ENCODE measurements at regions not wholly inside any gene's neighbourhood (a gene's known extent, or its start where the extent isn't known, plus 50 kb on each side); places are given as distances from the start of the nearest gene placed in this dataset.
"Not testable (repeated sequence)": the region's sequence is repeated elsewhere in the genome, so short reads cannot be mapped to it uniquely, and the experiment has no call there.

DNA sequence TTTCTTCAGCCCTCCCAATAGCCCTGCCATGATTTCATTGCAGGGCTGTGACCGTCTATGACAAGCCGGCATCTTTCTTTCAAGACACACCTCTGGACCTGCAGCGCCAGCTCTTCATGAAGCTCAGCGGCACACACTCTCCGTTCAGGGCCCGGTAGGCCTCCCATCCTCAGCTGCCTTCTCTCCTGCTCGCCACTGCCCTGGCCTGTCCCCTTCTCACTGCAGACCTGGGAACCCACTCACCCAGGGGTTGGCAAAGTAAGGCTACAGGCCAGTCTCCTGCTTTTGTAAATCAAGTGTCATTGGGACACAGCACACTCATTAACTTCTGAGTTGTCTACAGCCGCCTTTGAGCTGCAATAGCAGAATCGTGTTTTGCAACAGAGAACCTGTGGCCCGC lies 169.2 kb downstream of the ADRA2C start:
- not testable (repeated sequence) for H3K4me3 ChIP-seq (ENCODE audit: insufficient read depth, low read depth, low read length); H3K27me3 ChIP-seq (ENCODE audit: control insufficient read depth, insufficient read depth, low read length, poor library complexity, severe bottlenecking); H3K36me3 ChIP-seq (ENCODE audit: control insufficient read depth, insufficient read depth, low read length); H3K9me3 ChIP-seq (ENCODE audit: control insufficient read depth, low read length); H3K4me1 ChIP-seq (ENCODE audit: control insufficient read depth, insufficient read depth, low read length); H3K27ac ChIP-seq (ENCODE audit: insufficient read depth, low read depth, low read length, poor library complexity, severe bottlenecking)
- 95 to 96% methylated on average over 10 of the region's 10 CpGs for WGBS, 2 experiments

DNA sequence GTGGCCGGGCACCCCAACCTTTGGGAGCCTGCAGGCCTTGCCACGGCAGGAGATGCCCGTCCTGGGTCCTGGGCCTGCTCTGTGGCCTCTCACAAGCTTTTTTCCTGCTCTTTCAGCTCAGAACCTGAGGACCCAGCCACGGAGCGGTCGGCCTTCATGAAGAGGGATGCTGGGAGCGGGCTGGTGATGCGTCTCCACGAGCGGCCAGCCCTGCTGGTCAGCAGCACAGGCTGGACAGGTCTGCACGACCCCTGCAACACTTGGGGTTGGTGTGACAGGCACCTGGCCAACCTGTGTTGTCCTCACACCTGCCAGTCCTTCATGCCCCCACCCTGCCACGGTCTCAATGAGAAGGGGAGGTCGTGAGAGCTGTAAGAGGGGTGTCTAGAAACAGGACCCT lies 170.0 kb downstream of the ADRA2C start:
- H3K27ac ChIP-seq (ENCODE audit: insufficient read depth, low read depth, low read length, poor library complexity, severe bottlenecking) = no peak overlapping the region
- 94 to 96% methylated on average over 13 of the region's 13 CpGs for WGBS, 2 experiments
- peaks cover 4% of the 10 kb centered on the region for H3K4me1 ChIP-seq (ENCODE audit: control insufficient read depth, insufficient read depth, low read length)
- no peaks in the 10 kb centered on the region for H3K27me3 ChIP-seq (ENCODE audit: control insufficient read depth, insufficient read depth, low read length, poor library complexity, severe bottlenecking)
- no peak overlapping the region for H3K4me3 ChIP-seq (ENCODE audit: insufficient read depth, low read depth, low read length)
- H3K36me3 ChIP-seq (ENCODE audit: control insufficient read depth, insufficient read depth, low read length) = no peaks in the 10 kb centered on the region
- H3K9me3 ChIP-seq (ENCODE audit: control insufficient read depth, low read length) = no peaks in the 10 kb centered on the region

DNA sequence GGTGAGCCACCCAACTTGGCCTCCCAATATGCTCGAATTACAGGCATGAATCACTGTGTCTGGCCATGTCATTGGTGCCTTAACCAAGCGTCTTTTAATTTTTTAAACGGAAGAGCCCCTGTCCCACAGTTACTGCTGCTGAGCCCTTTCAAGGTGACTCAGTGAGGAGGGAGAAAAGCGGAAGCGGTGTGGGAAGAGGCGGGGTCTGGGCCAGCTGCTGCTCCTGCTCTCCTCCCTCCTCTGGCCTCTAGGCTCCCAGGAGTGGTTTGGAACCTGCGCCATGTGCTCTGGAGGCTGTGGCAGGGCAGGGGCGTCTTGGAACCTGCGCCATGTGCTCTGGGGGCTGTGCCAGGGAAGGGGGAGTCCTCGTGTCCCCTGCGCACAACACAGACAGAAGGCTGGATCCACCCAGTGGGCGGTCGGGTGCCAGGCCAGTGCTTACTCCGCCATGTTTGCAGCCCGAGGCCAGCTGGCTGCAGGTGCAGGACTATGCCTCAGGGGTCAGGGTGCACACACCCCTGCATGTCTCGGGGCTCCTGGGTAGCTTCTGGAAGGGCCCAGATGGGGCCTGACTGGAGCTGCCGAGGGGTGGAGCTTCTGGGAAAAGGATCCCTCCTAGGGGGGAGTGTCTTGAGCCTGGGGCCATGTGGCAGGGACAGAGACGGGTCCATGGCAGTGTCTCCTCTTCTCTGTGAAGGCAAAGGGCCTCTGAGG lies 171.8 kb downstream of the ADRA2C start:
- H3K27ac ChIP-seq (ENCODE audit: insufficient read depth, low read depth, low read length, poor library complexity, severe bottlenecking); H3K27me3 ChIP-seq (ENCODE audit: control insufficient read depth, insufficient read depth, low read length, poor library complexity, severe bottlenecking); H3K36me3 ChIP-seq (ENCODE audit: control insufficient read depth, insufficient read depth, low read length); H3K9me3 ChIP-seq (ENCODE audit: control insufficient read depth, low read length); H3K4me3 ChIP-seq (ENCODE audit: insufficient read depth, low read depth, low read length); H3K4me1 ChIP-seq (ENCODE audit: control insufficient read depth, insufficient read depth, low read length): not testable (repeated sequence)
- 91 to 93% methylated on average over 17 of the region's 18 CpGs for WGBS, 2 experiments

DNA sequence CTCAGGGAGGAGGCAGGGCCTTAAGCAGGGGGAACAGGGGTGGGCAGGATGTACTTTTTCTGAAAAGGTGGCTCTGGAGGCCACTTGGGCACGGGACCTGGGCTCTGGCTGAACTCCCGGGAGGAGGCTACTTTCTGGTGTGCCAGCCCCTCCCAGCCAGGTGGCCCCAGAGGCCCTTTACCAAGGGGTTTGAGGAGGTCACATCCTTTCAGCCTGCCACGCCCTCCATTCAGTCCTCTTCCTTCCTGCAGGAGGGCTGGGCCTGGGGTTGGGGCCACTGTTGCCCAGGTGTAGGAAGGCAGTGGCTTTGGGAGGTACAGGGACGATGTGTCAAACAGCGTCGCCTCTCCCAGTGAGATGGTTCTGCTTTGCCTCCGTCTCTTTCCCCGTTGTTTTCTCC lies 172.5 kb downstream of the ADRA2C start:
- not testable (repeated sequence) for H3K27me3 ChIP-seq (ENCODE audit: control insufficient read depth, insufficient read depth, low read length, poor library complexity, severe bottlenecking); H3K9me3 ChIP-seq (ENCODE audit: control insufficient read depth, low read length); H3K4me1 ChIP-seq (ENCODE audit: control insufficient read depth, insufficient read depth, low read length); H3K4me3 ChIP-seq (ENCODE audit: insufficient read depth, low read depth, low read length); H3K27ac ChIP-seq (ENCODE audit: insufficient read depth, low read depth, low read length, poor library complexity, severe bottlenecking); H3K36me3 ChIP-seq (ENCODE audit: control insufficient read depth, insufficient read depth, low read length)
- 94% methylated on average over 8 of the region's 8 CpGs for WGBS, 2 experiments

DNA sequence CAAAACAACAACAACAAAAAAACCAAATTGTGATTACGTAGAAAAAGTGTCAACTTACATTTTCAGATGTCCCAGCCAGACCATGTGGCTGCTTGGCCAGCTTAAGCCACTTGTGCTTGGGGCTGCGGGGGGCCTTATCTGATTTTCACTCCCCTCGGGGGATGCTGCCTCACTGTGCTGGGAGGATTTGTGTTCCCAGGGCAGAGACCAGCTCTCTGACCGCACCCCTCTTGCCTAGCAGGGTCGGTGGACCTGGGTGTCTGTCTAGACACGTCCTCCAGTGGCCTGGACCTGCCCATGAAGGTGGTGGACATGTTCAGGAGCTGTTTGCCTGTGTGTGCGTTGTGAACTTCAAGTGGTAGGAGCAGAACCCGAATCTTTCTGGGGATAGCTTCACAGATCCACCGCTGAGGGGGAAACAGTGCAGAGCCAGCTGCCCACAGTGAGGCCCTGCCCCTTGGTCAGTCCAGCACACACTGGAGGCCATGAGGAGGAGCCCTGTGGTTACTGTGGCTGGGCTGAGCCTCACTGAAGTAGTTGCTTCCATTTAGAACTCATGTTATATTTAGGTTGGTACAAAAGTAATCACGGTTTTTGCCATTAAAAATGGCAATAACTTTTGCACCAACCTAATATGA lies 173.9 kb downstream of the ADRA2C start:
- not testable (repeated sequence) for H3K4me1 ChIP-seq (ENCODE audit: control insufficient read depth, insufficient read depth, low read length); H3K36me3 ChIP-seq (ENCODE audit: control insufficient read depth, insufficient read depth, low read length); H3K27me3 ChIP-seq (ENCODE audit: control insufficient read depth, insufficient read depth, low read length, poor library complexity, severe bottlenecking); H3K4me3 ChIP-seq (ENCODE audit: insufficient read depth, low read depth, low read length); H3K27ac ChIP-seq (ENCODE audit: insufficient read depth, low read depth, low read length, poor library complexity, severe bottlenecking); H3K9me3 ChIP-seq (ENCODE audit: control insufficient read depth, low read length)
- WGBS, 2 experiments = 85 to 89% methylated on average over 9 of the region's 10 CpGs

DNA sequence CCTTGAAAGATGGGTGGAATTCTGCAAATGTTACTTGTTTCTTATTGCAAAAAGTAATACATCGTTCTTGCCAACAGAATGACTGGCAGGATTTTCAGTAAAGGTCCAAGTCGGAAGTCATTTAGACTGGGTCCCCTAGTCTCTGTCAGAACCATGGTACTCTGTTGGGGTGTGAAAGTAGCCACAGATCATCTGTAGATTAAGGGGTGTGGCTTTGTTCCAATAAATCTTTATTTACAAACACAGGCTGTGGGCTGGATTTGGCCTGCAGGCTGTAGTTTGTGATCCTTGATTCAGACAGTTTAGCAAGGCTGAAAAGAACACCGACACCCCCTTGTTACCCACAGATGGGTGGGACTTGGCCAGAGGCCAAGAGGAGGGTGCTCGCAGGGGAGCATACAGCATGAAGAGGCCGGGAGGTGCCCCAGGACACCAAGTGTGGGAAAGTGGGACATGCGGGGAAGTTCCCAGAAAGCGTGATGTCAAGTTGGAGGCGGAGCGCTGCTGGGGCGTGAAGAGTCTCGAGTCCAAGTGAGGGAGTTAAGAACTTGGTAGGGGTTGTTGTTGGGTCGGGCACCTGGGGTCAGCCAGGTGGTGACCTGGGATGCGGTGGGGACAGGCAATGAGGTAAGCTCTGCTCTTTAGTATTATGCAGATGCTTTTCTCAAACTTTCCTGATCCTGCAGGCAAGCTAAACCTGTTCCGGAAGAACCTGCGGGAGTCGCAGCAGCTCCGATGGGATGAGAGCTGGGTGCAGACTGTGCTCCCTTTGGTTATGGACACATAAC lies 175.7 kb downstream of the ADRA2C start:
- not testable (repeated sequence) for H3K36me3 ChIP-seq (ENCODE audit: control insufficient read depth, insufficient read depth, low read length); H3K27me3 ChIP-seq (ENCODE audit: control insufficient read depth, insufficient read depth, low read length, poor library complexity, severe bottlenecking); H3K4me3 ChIP-seq (ENCODE audit: insufficient read depth, low read depth, low read length); H3K27ac ChIP-seq (ENCODE audit: insufficient read depth, low read depth, low read length, poor library complexity, severe bottlenecking); H3K4me1 ChIP-seq (ENCODE audit: control insufficient read depth, insufficient read depth, low read length); H3K9me3 ChIP-seq (ENCODE audit: control insufficient read depth, low read length)
- WGBS, 2 experiments = 69 to 70% methylated on average over 16 to 17 of the region's 17 CpGs

DNA sequence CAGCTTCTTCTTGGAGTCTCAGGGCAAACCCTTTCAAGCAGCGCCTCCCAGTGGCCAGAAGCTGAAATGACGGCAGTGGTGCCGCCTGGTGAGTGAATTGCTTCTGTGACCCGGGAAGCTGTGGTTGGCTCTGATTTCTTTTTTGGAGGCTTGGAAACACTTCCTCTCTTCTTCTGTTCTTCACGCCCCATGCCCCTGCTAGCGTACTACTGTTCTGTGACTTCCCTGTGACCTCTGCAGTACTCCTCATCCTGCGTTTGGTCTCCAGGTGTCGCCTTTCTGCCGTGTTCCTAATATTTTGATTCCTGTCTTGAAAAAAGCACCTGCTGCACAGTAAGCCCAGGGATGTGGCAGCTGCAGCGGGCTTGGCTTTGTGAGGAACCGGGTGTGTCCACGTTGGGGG lies 176.4 kb downstream of the ADRA2C start:
- not testable (repeated sequence) for H3K4me1 ChIP-seq (ENCODE audit: control insufficient read depth, insufficient read depth, low read length); H3K27ac ChIP-seq (ENCODE audit: insufficient read depth, low read depth, low read length, poor library complexity, severe bottlenecking); H3K9me3 ChIP-seq (ENCODE audit: control insufficient read depth, low read length); H3K4me3 ChIP-seq (ENCODE audit: insufficient read depth, low read depth, low read length); H3K36me3 ChIP-seq (ENCODE audit: control insufficient read depth, insufficient read depth, low read length); H3K27me3 ChIP-seq (ENCODE audit: control insufficient read depth, insufficient read depth, low read length, poor library complexity, severe bottlenecking)
- WGBS, 2 experiments = 29 to 30% methylated on average over 10 of the region's 12 CpGs

DNA sequence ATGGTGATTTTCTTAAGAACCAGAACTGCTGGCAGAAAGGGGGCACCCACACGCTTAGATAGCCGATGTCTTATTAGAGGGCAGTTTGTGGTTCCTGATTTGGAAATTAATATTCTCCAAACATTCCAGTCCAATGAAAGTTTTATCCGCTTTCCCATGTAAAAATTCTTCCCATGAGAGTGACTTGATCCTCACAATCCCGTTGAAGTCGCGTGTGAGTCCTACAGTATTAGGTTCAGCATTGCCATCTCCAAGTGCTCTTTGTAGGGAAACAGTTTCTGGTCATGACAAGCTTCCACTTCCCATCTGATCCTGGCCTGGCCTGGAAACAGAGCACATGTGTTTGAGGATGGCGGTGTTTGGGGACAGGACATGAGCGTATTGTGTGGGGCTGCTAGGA lies 176.9 kb downstream of the ADRA2C start:
- WGBS, 2 experiments = 76 to 79% methylated on average over 6 of the region's 8 CpGs
- H3K4me3 ChIP-seq (ENCODE audit: insufficient read depth, low read depth, low read length); H3K27me3 ChIP-seq (ENCODE audit: control insufficient read depth, insufficient read depth, low read length, poor library complexity, severe bottlenecking): not testable (repeated sequence)

DNA sequence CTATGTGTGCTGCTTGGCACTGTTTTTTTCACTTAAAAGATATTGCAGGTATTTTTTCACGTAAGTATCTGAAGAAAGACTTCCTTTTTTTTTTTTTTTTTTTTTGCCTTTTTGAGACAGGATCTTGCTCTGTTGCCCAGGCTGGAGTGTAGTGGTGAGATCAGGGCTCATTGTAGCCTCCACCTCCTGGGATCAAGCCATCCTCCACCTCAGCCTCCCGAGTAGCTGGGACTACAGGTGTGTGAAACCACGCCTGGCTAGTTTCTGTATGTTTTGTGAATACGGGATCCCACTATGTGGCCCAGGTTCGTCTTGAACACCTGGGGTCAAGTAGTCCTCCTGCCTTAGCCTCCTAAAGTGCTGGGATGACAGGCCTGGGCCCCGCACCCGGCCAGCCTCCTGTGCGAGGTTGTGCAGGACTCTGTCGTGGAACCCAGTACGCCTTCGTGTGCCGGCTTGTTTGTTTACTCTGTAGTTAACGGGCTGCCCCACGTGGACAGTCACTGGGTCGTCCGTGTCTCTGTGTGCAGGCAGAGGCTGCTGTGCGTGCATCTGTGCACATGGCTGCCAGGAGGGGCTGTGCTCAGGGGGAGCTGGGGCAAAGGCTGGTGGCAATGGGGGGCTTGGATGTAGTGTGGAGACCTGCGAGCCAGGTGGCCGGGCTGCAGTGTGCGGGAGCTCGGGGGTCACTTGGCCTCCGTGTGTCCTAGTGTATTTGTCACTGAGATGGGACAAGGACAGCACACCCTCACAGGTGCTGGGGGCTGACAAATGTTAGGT lies 179.5 kb downstream of the ADRA2C start:
- no peak overlapping the region for H3K4me3 ChIP-seq (ENCODE audit: insufficient read depth, low read depth, low read length)
- no peaks in the 10 kb centered on the region for H3K27me3 ChIP-seq (ENCODE audit: control insufficient read depth, insufficient read depth, low read length, poor library complexity, severe bottlenecking)
- 90 to 96% methylated on average over 22 of the region's 22 CpGs for WGBS, 2 experiments
- H3K27ac ChIP-seq (ENCODE audit: insufficient read depth, low read depth, low read length, poor library complexity, severe bottlenecking) = no peak overlapping the region
- H3K36me3 ChIP-seq (ENCODE audit: control insufficient read depth, insufficient read depth, low read length) = no peaks in the 10 kb centered on the region
- no peaks in the 10 kb centered on the region for H3K9me3 ChIP-seq (ENCODE audit: control insufficient read depth, low read length)
- H3K4me1 ChIP-seq (ENCODE audit: control insufficient read depth, insufficient read depth, low read length) = no peaks in the 10 kb centered on the region

More for the DNA sequence above, 176.9 kb downstream of the ADRA2C start:
- not testable (repeated sequence) for H3K9me3 ChIP-seq (ENCODE audit: control insufficient read depth, low read length); H3K4me1 ChIP-seq (ENCODE audit: control insufficient read depth, insufficient read depth, low read length); H3K27ac ChIP-seq (ENCODE audit: insufficient read depth, low read depth, low read length, poor library complexity, severe bottlenecking); H3K36me3 ChIP-seq (ENCODE audit: control insufficient read depth, insufficient read depth, low read length)

DNA sequence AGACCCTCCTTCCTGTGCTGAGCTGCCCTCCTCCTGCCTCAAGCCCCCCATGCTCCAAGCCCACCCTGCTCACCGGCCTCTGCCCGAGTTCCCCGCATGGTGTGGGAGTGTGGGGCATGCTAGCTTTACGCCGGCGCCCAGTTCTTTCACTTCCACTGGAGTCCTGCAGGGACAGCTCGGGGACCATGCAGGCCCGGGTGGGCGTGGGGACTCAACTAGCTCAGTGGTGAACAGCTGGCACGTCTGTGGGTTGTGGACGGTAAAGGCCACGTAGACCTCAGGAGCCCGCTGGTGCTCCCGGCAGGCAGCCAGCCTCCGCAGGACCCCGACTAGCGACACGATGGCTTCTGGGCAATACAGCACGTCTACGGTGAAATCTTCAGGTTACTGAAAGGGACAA lies 180.4 kb downstream of the ADRA2C start:
- H3K36me3 ChIP-seq (ENCODE audit: control insufficient read depth, insufficient read depth, low read length); H3K27me3 ChIP-seq (ENCODE audit: control insufficient read depth, insufficient read depth, low read length, poor library complexity, severe bottlenecking); H3K27ac ChIP-seq (ENCODE audit: insufficient read depth, low read depth, low read length, poor library complexity, severe bottlenecking); H3K4me1 ChIP-seq (ENCODE audit: control insufficient read depth, insufficient read depth, low read length); H3K9me3 ChIP-seq (ENCODE audit: control insufficient read depth, low read length); H3K4me3 ChIP-seq (ENCODE audit: insufficient read depth, low read depth, low read length): not testable (repeated sequence)
- 95 to 96% methylated on average over 20 of the region's 20 CpGs for WGBS, 2 experiments

Measured in ectodermal cell (in vitro differentiated cells).